Mesenchymal stem cell (in vitro differentiated cells and primary cell): ENCODE measurements at regions not wholly inside any gene's neighbourhood (a gene's known extent, or its start where the extent isn't known, plus 50 kb on each side); places are given as distances from the start of the nearest gene placed in this dataset.
"Not testable (repeated sequence)": the region's sequence is repeated elsewhere in the genome, so short reads cannot be mapped to it uniquely, and the experiment has no call there.

Source experiments
- DNase-seq: peaks from one replicate; pipeline ENCODE4 v3.0.0-alpha.2; 2013
- H2AFZ ChIP-seq: one replicate; pipeline ENCODE4 v1.6.1; 2013; ENCODE audit warnings: low read depth, mild to moderate bottlenecking, control low read depth, inconsistent platforms, low read length, moderate library complexity
- H2AK5ac ChIP-seq: 2 replicates; pipeline ENCODE4 v1.6.1; 2013; ENCODE audit warnings: low read length, moderate library complexity, mild to moderate bottlenecking, inconsistent platforms; ENCODE audit not compliant: severe bottlenecking
- H2BK120ac ChIP-seq: one replicate; pipeline ENCODE4 v1.6.1; 2013; ENCODE audit warnings: low read depth, mild to moderate bottlenecking, inconsistent platforms, low read length, moderate library complexity
- H2BK12ac ChIP-seq, 2 experiments: one replicate each; pipeline ENCODE4 v1.6.1; 2013; ENCODE audit warnings: inconsistent platforms in 2 of 2, low read length in 2 of 2, mild to moderate bottlenecking in 2 of 2, moderate library complexity in 2 of 2, control low read depth in 1 of 2
- H2BK15ac ChIP-seq: one replicate; pipeline ENCODE4 v1.6.1; 2013; ENCODE audit warnings: mild to moderate bottlenecking, low read depth, inconsistent platforms; ENCODE audit not compliant: poor library complexity, severe bottlenecking
- H2BK5ac ChIP-seq: 2 replicates; pipeline ENCODE4 v1.6.1; 2013; ENCODE audit warnings: low read depth, mild to moderate bottlenecking, low read length, control low read depth, inconsistent platforms; ENCODE audit not compliant: poor library complexity, severe bottlenecking
- H3K14ac ChIP-seq, 2 experiments: one replicate each; pipeline ENCODE4 v1.6.1; 2013; ENCODE audit warnings: inconsistent platforms in 2 of 2, low read length in 2 of 2, control low read depth in 1 of 2, mild to moderate bottlenecking in 1 of 2, moderate library complexity in 1 of 2
- H3K18ac ChIP-seq, 2 experiments: one replicate each; pipeline ENCODE4 v1.6.1; 2013; ENCODE audit warnings: inconsistent platforms in 2 of 2, low read length in 2 of 2, control low read depth in 1 of 2, low read depth in 1 of 2, mild to moderate bottlenecking in 1 of 2
- H3K23ac ChIP-seq, 2 experiments: one replicate each; pipeline ENCODE4 v1.6.1; 2013; ENCODE audit warnings: inconsistent platforms in 2 of 2, low read length in 2 of 2, mild to moderate bottlenecking in 2 of 2, moderate library complexity in 2 of 2, control low read depth in 1 of 2
- H3K27ac ChIP-seq: 2 replicates; pipeline ENCODE4 v1.5.1; 2013; ENCODE audit warnings: mild to moderate bottlenecking, moderate library complexity, low read length, control low read depth, inconsistent platforms; ENCODE audit not compliant: poor library complexity, severe bottlenecking
- H3K27me3 ChIP-seq, 2 experiments: 2 replicates each; pipeline versions ENCODE4 v1.6.1 to v1.7.0; 2013; ENCODE audit warnings: low read length in 2 of 2, mild to moderate bottlenecking in 2 of 2, moderate library complexity in 2 of 2, control low read depth in 1 of 2, inconsistent platforms in 1 of 2; ENCODE audit not compliant: control insufficient read depth in 1 of 2, insufficient read depth in 1 of 2
- H3K36me3 ChIP-seq, 2 experiments: 2 replicates each; pipeline versions ENCODE4 v1.6.1 to v1.7.0; 2013; ENCODE audit warnings: low read length in 2 of 2, control low read depth in 1 of 2, inconsistent platforms in 1 of 2, low read depth in 1 of 2, mild to moderate bottlenecking in 1 of 2; ENCODE audit not compliant: insufficient read depth in 2 of 2, control insufficient read depth in 1 of 2
- H3K4ac ChIP-seq, 2 experiments: one replicate each; pipeline ENCODE4 v1.6.1; 2013; ENCODE audit warnings: inconsistent platforms in 2 of 2, low read length in 2 of 2, mild to moderate bottlenecking in 2 of 2, moderate library complexity in 2 of 2, control low read depth in 1 of 2, low read depth in 1 of 2
- H3K4me1 ChIP-seq: 2 replicates; pipeline ENCODE4 v1.6.1; 2013; ENCODE audit warnings: low read depth, low read length, control low read depth; ENCODE audit not compliant: control insufficient read depth, insufficient read depth
- H3K4me2 ChIP-seq: 2 replicates; pipeline ENCODE4 v1.6.1; 2013; ENCODE audit warnings: low read length, mild to moderate bottlenecking, inconsistent platforms; ENCODE audit not compliant: poor library complexity, severe bottlenecking
- H3K4me3 ChIP-seq, 2 experiments: 2 replicates each; pipeline versions ENCODE4 v1.5.1 to v1.7.0; 2013; ENCODE audit warnings: low read length in 2 of 2, mild to moderate bottlenecking in 2 of 2, control low read depth in 1 of 2, low read depth in 1 of 2; ENCODE audit not compliant: insufficient read depth in 1 of 2
- H3K79me1 ChIP-seq: replicated peaks from 2 replicates; pipeline ENCODE4 v1.6.1; 2013; ENCODE audit warnings: mild to moderate bottlenecking, control low read depth, low read length, inconsistent platforms; ENCODE audit not compliant: poor library complexity, severe bottlenecking
- H3K9ac ChIP-seq: 2 replicates; pipeline ENCODE4 v1.7.0; 2013; ENCODE audit warnings: mild to moderate bottlenecking, low read length, moderate library complexity
- H3K9me3 ChIP-seq: 2 replicates; pipeline ENCODE4 v1.7.0; 2013; ENCODE audit warnings: mild to moderate bottlenecking, low read length; ENCODE audit not compliant: control insufficient read depth
- H4K8ac ChIP-seq: one replicate; pipeline ENCODE4 v1.6.1; 2013; ENCODE audit warnings: inconsistent platforms, mild to moderate bottlenecking, low read length, moderate library complexity
- H4K91ac ChIP-seq: one replicate; pipeline ENCODE4 v1.6.1; 2013; ENCODE audit warnings: mild to moderate bottlenecking, low read length, inconsistent platforms
- WGBS: methylation state at CpG from one replicate; pipeline ENCODE4 v1.1.7; 2013; ENCODE audit warnings: mixed read lengths; 5-methylcytosine and 5-hydroxymethylcytosine counted together

DNA sequence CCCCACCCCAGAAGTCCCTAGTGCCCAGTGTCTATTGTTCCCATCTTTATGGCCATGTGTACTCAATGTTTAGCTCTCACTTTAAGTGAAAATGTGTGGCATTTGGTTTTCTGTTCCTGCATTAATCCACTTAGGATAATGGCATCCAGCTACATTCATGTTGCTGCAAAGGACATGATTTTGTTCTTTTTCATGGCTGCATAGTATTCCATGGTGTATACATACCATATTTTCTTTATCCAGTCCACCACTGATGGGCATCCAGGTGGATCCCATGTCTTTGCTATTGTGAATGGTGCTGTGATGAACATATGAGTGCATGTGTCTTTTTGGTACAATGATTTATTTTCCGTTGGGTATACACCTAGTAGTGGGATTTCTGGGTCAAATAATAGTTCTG, 58.2 kb upstream of the ZNF280D start:
- H3K23ac ChIP-seq, H3K14ac ChIP-seq, H3K79me1 ChIP-seq, H3K4me1 ChIP-seq, H3K4me2 ChIP-seq, H2BK120ac ChIP-seq, H2BK12ac ChIP-seq, H2BK15ac ChIP-seq, H4K91ac ChIP-seq, H2BK5ac ChIP-seq, H4K8ac ChIP-seq, H3K18ac ChIP-seq, H2AK5ac ChIP-seq, H2AFZ ChIP-seq, DNase-seq, H3K9me3 ChIP-seq, H3K9ac ChIP-seq, H3K36me3 ChIP-seq, H3K27ac ChIP-seq, H3K4ac ChIP-seq, H3K4me3 ChIP-seq, H3K27me3 ChIP-seq: not testable (repeated sequence)
- no CpG with 5 or more reads among the region's 1 CpG for WGBS

DNA sequence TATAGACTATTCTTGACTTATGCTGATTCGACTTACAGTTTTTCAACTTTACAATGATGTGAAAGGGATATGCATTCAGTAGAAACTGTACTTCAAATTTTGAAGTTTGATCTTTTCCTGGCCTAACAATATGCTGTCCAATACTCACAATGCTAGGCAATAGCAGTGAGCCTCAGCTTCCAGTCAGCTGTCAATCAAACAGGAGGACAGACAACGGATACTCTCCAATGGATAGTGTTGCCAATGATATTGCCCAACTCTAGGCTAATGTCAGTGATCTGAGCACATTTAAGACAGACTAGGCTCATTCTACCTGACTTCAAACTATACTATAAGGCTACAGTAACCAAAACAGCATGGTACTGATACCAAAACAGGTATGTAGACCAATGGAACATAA, 55.0 kb upstream of the ZNF280D start:
- Histone ChIP-seq H2AFZ (no peak overlapping the region), H3K27me3 (no peaks in the 10 kb centered on the region), H3K79me1 (no peaks in the 10 kb centered on the region), H2BK120ac (no peak overlapping the region), H2BK5ac (no peak overlapping the region), H3K9me3 (peaks cover 5% of the 10 kb centered on the region), H3K4me3 (no peak overlapping the region), H3K23ac (no peak overlapping the region), H2BK15ac (no peak overlapping the region), H2AK5ac (no peak overlapping the region), H3K4me2 (no peak overlapping the region), H2BK12ac (no peak overlapping the region), H3K4me1 (no peaks in the 10 kb centered on the region), H4K8ac (no peak overlapping the region), H3K9ac (no peak overlapping the region), H3K27ac (no peak overlapping the region), H3K18ac (no peak overlapping the region), H4K91ac (no peak overlapping the region), H3K36me3 (no peaks in the 10 kb centered on the region), H3K14ac (no peak overlapping the region), H3K4ac (no peak overlapping the region)
- no peak for DNase-seq
- 100% methylated on average over 1 of the region's 2 CpGs for WGBS

GRCh38 chr15:56786966-56787365, 53.7 kb upstream of the ZNF280D start:
- Histone ChIP-seq H3K4me3 (no peak overlapping the region), H2BK15ac (no peak overlapping the region), H4K8ac (no peak overlapping the region), H2AFZ (no peak overlapping the region), H2BK5ac (no peak overlapping the region), H3K18ac (no peak overlapping the region), H3K4me1 (no peaks in the 10 kb centered on the region), H3K9me3 (peaks cover 5% of the 10 kb centered on the region), H3K79me1 (no peaks in the 10 kb centered on the region), H3K4ac (no peak overlapping the region), H3K14ac (no peak overlapping the region), H3K27me3 (no peaks in the 10 kb centered on the region), H3K27ac (no peak overlapping the region), H3K9ac (no peak overlapping the region), H3K4me2 (no peak overlapping the region), H3K36me3 (no peaks in the 10 kb centered on the region), H4K91ac (no peak overlapping the region), H2BK120ac (no peak overlapping the region), H3K23ac (no peak overlapping the region), H2AK5ac (no peak overlapping the region), H2BK12ac (no peak overlapping the region)
- no peak for DNase-seq
- 95% methylated on average over 4 of the region's 5 CpGs for whole genome bisulfite sequencing

- Histone ChIP-seq H2BK12ac (no peak overlapping the region), H4K91ac (no peak overlapping the region), H3K79me1 (no peaks in the 10 kb centered on the region), H3K4ac (no peak overlapping the region), H3K9me3 (peaks cover 5% of the 10 kb centered on the region), H2AK5ac (no peak overlapping the region), H3K4me1 (peaks cover 4% of the 10 kb centered on the region), H2AFZ (no peak overlapping the region), H3K23ac (no peak overlapping the region), H3K14ac (no peak overlapping the region), H3K4me2 (no peak overlapping the region), H2BK120ac (no peak overlapping the region), H2BK15ac (no peak overlapping the region), H3K36me3 (no peaks in the 10 kb centered on the region), H3K27me3 (no peaks in the 10 kb centered on the region), H3K9ac (no peak overlapping the region), H3K4me3 (no peak overlapping the region), H4K8ac (no peak overlapping the region), H3K27ac (no peak overlapping the region), H3K18ac (no peak overlapping the region), H2BK5ac (no peak overlapping the region)
- DNase-seq: no peak
- 87% methylated on average over 5 of the region's 5 CpGs for WGBS
Measured at GRCh38 chr15:56783857-56784661, 50.8 kb upstream of the ZNF280D start.
